COLO668 (cell line): ENCODE measurements at regions not wholly inside any gene's neighbourhood (a gene's known extent, or its start where the extent isn't known, plus 50 kb on each side); places are given as distances from the start of the nearest gene placed in this dataset.
"Not testable (repeated sequence)": the region's sequence is repeated elsewhere in the genome, so short reads cannot be mapped to it uniquely, and the experiment has no call there.

Experiments used
- DNase-seq: peaks from one replicate; lab custom pipeline; 2025; ENCODE audit not compliant: unreplicated experiment; lab: John Stamatoyannopoulos, UW

DNA sequence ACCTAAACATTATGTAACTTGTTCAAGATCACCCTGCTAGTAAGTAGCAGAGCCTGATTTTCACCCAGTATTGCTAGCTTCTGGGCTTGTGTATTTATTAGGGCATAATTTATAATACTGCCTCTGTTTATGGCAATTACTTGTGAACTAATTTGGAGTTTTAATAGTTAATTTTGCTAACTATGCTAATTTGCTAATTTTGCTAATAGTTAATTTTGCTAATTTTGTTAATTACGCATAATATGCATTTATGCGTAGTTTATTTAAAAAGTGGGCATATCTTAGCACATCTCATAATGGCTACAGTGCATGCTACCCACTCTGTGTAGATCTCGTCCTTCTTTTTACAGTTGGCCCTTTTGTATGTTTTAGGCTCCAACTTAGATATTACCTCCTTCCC, 898.1 kb upstream of the EPHA5 start:
- no peak for DNase-seq

DNA sequence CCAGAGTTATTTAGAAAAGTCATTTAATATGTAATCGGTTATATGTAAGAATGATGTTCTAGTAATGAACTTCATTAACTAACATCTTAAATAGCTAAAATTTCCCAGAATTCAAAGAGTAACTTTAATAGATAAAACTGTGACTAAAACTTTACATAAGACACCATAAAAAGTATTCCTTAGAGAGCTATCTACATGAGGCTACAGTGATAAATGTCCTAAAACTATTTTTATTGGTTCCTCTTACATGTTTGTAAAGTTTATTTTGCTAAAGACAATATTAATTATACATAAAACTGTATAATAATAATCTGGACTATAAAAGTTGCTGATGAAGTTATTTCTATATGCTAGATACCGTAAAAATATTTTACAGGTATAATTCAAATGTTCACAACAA, 897.7 kb upstream of the EPHA5 start:
- no peak for DNase-seq

GRCh38 chr4:66567551-66567950, 897.3 kb upstream of the EPHA5 start:
- DNase-seq = no peak

DNA sequence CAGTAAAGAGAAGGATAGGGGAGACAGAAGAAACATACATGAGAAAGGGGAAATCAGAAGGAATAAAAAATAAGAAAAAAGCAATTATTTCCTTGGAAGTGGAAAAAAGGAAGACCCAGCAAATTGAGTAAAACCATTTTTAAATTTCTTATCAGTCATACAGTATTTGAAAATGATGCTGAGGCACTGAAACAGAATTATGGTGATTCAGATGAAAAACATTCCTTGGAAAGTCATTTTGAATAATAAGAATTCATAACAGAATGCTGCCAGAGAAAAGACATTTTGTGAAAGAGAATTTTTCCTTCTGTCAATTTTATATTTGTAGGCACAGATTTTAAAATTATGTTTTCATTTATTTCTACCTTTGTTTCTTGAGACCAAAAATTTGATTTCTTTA, 895.5 kb upstream of the EPHA5 start:
- no peak for DNase-seq

DNA sequence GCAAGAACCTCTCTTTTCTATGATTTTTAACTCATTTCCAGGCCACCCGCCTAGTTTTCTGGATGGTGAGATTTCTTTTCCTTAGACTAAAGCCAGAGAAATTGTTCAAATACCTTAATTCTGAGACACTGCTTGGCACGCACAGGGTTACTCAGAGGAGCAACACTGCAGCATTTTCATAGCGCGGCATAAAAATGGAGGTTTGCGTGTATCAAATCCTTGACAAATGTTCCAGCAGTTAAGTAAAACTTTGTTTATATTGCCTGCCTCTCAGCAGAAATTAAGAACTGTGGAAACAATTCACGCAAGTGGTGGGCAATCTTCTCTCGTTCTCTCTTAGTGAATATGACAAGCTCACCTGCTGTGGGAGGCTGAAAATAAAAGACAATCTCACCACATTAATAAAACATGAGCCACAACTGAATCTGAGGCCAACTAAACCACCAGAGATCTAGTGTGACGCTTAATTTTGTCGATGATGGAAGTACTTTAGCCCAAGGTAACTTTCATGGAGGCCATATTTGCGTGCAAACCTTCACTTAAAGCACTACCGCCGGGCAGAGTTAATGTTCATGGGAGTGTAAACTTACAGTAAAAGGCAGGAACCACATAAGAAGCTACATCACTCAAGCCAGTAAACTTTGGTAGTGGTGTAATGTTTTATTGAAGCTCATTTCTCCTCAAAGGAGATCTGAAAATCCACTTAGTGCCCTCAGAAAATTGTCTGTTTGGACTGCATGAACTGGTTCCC, 894.8 kb upstream of the EPHA5 start:
- DNase-seq = no peak

GRCh38 chr4:66562276-66562806, 892.1 kb upstream of the EPHA5 start:
- DNase-seq = no peak

GRCh38 chr4:66561465-66562053, 891.3 kb upstream of the EPHA5 start:
- DNase-seq = not testable (repeated sequence)

DNA sequence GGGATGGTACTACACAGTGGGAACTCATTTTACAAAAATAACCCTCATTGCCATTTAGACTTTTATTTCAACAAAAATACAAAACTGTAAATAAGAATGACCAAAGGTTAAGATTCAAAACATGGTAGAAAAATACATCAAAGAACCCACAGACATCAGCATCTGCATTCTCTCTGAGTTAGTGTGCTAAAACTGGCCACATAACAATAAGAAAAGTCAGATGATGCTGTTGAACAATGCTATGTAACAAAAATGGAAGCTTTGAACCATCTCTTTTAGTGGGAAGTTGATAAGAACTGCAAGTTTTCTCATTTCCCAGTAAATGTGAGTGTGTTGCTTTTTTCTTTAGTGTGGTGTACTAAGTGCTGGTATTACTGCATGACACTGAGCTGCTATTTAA, 888.4 kb upstream of the EPHA5 start:
- DNase-seq = no peak

DNA sequence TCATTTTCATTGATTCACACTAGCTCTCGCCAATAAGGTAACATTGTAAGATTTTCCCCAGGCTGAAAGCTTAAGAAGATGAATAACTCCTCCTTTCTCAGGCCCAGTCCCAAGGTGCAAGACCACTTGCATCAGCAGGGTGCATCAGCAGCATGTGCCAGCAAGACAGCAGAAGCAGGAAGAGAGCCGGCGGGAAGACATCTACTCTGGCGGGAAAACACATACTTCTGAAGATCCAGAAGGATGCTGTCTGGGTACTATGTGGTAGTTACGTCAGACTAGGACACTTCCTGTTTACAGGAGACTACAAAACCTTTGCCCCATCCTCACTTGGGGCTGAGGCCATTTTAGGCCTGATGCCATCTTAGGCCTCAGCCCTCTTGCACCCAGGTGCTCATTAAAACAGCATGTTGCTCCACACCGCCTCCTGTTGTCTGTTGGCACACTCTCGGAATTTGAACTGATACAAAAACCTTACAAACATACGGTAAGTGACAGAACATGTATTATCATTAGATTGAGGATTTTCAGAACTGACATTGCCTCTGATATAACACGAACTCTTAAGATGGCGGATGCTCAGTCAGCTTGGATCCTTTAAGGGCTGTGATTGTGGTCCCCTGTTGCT, 886.5 kb upstream of the EPHA5 start:
- DNase-seq = no peak

- DNase-seq = no peak
Observed at GRCh38 chr4:66555301-66555700, 885.0 kb upstream of the EPHA5 start.

GRCh38 chr4:66554826-66555225, 884.5 kb upstream of the EPHA5 start:
- no peak for DNase-seq

DNA sequence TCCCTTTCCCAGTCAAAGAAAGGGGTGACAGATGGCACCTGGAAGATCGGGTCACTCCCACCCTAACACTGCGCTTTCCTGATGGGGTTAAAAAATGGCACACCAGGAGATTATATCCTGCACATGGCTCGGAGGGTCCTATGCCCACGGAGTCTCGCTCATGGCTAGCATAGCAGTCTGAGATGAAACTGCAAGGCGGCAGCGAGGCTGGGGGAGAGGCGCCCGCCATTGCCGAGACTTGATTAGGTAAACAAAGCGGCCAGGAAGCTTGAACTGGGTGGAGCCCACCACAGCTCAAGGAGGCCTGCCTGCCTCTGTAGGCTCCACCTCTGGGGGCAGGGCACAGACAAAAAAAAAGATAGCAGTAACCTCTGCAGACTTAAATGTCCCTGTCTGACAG, 875.0 kb upstream of the EPHA5 start:
- DNase-seq = not testable (repeated sequence)

DNA sequence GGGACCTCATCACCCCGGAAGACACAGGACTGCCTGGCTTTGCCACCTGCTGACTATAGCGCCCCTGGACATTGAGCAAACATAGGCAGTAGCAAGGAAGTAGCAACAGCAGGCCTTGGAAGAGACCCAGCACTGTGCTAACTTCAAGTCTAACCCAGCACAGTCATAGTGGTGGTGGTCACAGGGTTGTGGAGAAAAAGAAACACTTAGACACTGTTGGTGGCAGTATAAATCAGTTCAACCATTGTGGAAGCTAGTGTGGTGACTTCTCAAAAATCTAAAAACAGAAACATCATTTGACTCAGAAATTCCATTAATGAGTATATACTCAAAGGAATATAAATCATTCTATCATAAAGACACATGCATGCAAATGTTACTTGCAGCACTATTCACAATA, 874.0 kb upstream of the EPHA5 start:
- no peak for DNase-seq

- no peak for DNase-seq
Observed at GRCh38 chr4:66539745-66540144, 869.5 kb upstream of the EPHA5 start.

GRCh38 chr4:66524781-66525180, 854.5 kb upstream of the EPHA5 start:
- no peak for DNase-seq

DNA sequence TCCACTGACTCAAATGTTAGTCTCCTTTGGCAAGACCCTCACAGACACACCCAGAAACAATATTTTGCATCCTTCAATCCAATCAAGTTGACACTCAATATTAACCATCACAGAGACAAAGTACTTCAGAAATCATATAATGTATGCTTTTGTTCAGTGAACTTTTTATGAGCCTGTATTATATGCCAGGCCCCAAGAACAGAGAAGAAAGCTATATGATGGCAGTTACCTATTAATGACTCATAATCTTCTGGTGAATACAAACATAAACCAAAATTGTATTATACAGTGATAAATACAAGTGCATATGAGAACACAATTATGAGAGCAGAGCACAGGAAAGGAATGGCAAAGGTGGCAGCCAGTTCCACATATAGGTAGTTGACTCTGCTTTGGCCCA, 852.0 kb upstream of the EPHA5 start:
- DNase-seq = no peak

GRCh38 chr4:66516940-66517339, 846.7 kb upstream of the EPHA5 start:
- DNase-seq = no peak

- no peak for DNase-seq
Observed at GRCh38 chr4:66506985-66507384, 836.7 kb upstream of the EPHA5 start.

DNA sequence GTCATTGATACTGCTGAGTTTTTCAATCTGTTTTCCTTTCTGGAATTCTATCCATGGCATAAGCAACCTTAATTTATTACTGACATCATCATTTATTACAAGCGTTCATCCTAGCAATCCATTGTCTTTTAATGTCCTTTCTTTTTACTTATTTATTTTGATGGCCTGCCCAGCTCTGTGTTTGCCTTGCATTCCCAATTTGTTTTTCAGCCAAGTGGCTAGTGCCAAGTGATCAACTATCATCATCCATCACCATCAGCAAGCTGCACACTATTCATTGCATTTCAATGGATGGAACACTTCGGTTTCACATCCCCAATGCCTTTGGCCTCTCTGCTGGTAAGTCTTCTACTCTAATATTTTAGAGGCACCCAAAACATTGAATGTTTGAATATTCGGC, 831.7 kb upstream of the EPHA5 start:
- no peak for DNase-seq

DNA sequence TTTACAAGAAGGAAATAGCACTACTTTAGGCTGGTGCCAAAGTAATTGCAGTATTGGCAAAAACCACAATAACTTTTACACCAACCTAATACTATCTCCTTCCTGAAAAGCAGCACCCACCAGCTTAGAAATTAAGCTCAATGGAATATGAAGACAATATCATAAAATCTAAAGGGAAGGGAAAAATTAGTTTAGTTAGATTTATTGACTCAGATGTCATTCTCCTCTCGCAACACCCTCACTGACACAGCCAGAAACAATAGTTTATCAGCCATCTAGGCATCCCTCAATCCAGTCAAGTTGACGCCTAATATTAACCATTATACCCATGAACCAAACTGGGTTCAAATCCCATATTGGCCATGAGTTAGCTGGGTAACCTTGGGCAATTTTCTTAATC, 820.4 kb upstream of the EPHA5 start:
- no peak for DNase-seq

GRCh38 chr4:66489783-66490452, 819.6 kb upstream of the EPHA5 start:
- no peak for DNase-seq

DNA sequence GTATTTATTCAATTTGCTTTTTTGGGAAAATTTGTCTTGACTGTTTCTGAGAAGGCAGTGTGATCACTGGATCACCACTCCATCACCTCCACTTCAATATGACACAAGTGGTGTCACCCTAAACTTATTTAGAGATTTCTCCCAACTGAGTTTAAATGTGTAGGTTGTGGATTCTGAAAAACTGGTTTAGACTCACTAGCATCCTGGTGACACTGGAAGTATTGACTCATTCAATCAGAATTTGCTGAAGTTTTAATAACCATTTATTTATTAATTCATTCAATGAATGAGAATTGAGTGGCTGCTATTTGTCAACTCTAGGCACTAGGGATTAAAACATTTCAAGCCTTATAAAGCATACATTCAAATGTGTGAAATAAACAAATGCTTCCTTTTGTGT, 819.1 kb upstream of the EPHA5 start:
- no peak for DNase-seq
